Duodenal mucosa (tissue), 2 donors: ENCODE measurements at regions not wholly inside any gene's neighbourhood (a gene's known extent, or its start where the extent isn't known, plus 50 kb on each side); places are given as distances from the start of the nearest gene placed in this dataset.

Experiments
- H3K27ac ChIP-seq: one replicate; pipeline ENCODE4 v1.7.0; 2013; ENCODE audit warnings: low read depth, low read length
- H3K27me3 ChIP-seq, 2 donors: one replicate each; pipeline ENCODE4 v1.7.0; 2013; ENCODE audit warnings: low read length in 2 of 2, control low read depth in 1 of 2; ENCODE audit not compliant: insufficient read depth in 2 of 2, control insufficient read depth in 1 of 2
- H3K36me3 ChIP-seq, 2 donors: one replicate each; pipeline ENCODE4 v1.7.0; 2013; ENCODE audit warnings: low read length in 2 of 2, control low read depth in 1 of 2; ENCODE audit not compliant: insufficient read depth in 2 of 2, control insufficient read depth in 1 of 2
- H3K4me1 ChIP-seq, 2 donors: one replicate each; pipeline ENCODE4 v1.7.0; 2013; ENCODE audit warnings: low read length in 2 of 2, control low read depth in 1 of 2; ENCODE audit not compliant: insufficient read depth in 2 of 2, control insufficient read depth in 1 of 2
- H3K4me3 ChIP-seq, 2 donors: one replicate each; pipeline ENCODE4 v1.7.0; 2013; ENCODE audit warnings: low read length in 2 of 2, low read depth in 1 of 2
- H3K9ac ChIP-seq, 2 donors: one replicate each; pipeline ENCODE4 v1.7.0; 2013; ENCODE audit warnings: low read length in 2 of 2, low read depth in 1 of 2
- H3K9me3 ChIP-seq, 2 donors: one replicate each; pipeline ENCODE4 v1.7.0; 2013; ENCODE audit warnings: low read length in 2 of 2, control low read depth in 1 of 2; ENCODE audit not compliant: control insufficient read depth in 1 of 2

- H3K9ac ChIP-seq, result no peak overlapping the region
- H3K36me3 ChIP-seq, result no peaks in the 10 kb centered on the region
- H3K9me3 ChIP-seq, result no peaks in the 10 kb centered on the region
- no peak overlapping the region for H3K27ac ChIP-seq
- H3K4me1 ChIP-seq, result no peaks in the 10 kb centered on the region
- H3K27me3 ChIP-seq, result no peaks in the 10 kb centered on the region
- H3K4me3 ChIP-seq, result no peak overlapping the region
Measured at GRCh38 chr20:6680441-6680840, 87.0 kb upstream of the BMP2 start.

- Histone ChIP-seq H3K4me3 (no peak overlapping the region), H3K9me3 (no peaks in the 10 kb centered on the region), H3K27me3 (no peaks in the 10 kb centered on the region), H3K4me1 (no peaks in the 10 kb centered on the region), H3K9ac (no peak overlapping the region), H3K27ac (no peak overlapping the region), H3K36me3 (no peaks in the 10 kb centered on the region)
Measured at GRCh38 chr20:6679086-6679485, 88.4 kb upstream of the BMP2 start.

- Histone ChIP-seq H3K36me3 (no peaks in the 10 kb centered on the region), H3K4me1 (peaks cover 2 to 3% of the 10 kb centered on the region in 2 donors), H3K4me3 (no peak overlapping the region), H3K9ac (no peak overlapping the region), H3K27me3 (no peaks in the 10 kb centered on the region), H3K27ac (no peak overlapping the region), H3K9me3 (no peaks in the 10 kb centered on the region)
Measured at GRCh38 chr20:6678101-6678500, 89.4 kb upstream of the BMP2 start.

GRCh38 chr20:6674831-6675230 lies 92.7 kb upstream of the BMP2 start:
- H3K4me1 ChIP-seq, result peaks cover 13 to 14% of the 10 kb centered on the region in 2 donors
- H3K36me3 ChIP-seq, result no peaks in the 10 kb centered on the region
- no peaks in the 10 kb centered on the region for H3K9me3 ChIP-seq
- no peak overlapping the region for H3K27ac ChIP-seq
- no peak overlapping the region for H3K4me3 ChIP-seq
- H3K27me3 ChIP-seq, result no peaks in the 10 kb centered on the region
- H3K9ac ChIP-seq, result no peak overlapping the region

GRCh38 chr20:6673071-6673470 lies 94.4 kb upstream of the BMP2 start:
- Histone ChIP-seq H3K4me3 (no peak overlapping the region), H3K9ac (no peak overlapping the region), H3K27me3 (no peaks in the 10 kb centered on the region), H3K27ac (no peak overlapping the region), H3K4me1 (peaks cover 13 to 14% of the 10 kb centered on the region in 2 donors), H3K36me3 (no peaks in the 10 kb centered on the region), H3K9me3 (no peaks in the 10 kb centered on the region)

- Histone ChIP-seq H3K27ac (no peak overlapping the region), H3K27me3 (no peaks in the 10 kb centered on the region), H3K36me3 (no peaks in the 10 kb centered on the region), H3K4me3 (no peak overlapping the region), H3K4me1 (peaks cover 13 to 14% of the 10 kb centered on the region in 2 donors), H3K9me3 (no peaks in the 10 kb centered on the region), H3K9ac (no peak overlapping the region)
Measured at GRCh38 chr20:6671829-6672228, 95.7 kb upstream of the BMP2 start.

DNA sequence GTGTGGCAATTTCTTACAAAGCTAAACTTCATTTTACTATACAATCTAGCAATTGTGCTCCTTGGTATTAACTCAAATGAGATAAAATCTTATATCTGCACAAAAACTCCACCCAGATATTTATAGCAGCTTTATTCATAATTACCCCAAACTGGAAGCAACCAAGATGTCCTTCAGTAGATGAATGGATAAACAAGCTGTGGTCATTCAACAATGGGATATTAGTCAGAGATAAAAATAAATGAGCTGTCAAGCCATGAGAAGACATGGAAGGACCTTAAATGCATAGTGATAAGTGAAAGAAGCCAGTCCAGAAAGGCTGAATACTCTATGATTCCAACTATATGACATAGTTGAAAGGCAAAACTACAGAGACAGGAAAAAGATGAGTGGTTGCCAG lies 98.9 kb upstream of the BMP2 start:
- Histone ChIP-seq H3K4me1 (peaks cover 14 to 22% of the 10 kb centered on the region in 2 donors), H3K27me3 (no peaks in the 10 kb centered on the region), H3K9me3 (peaks cover 4 to 6% of the 10 kb centered on the region in 2 donors), H3K9ac (no peak overlapping the region), H3K27ac (no peak overlapping the region), H3K4me3 (no peak overlapping the region), H3K36me3 (no peaks in the 10 kb centered on the region)

GRCh38 chr20:6665621-6666355 lies 101.7 kb upstream of the BMP2 start:
- H3K9me3 ChIP-seq, result peaks cover 4 to 6% of the 10 kb centered on the region in 2 donors
- H3K36me3 ChIP-seq, result no peaks in the 10 kb centered on the region
- no peak overlapping the region for H3K4me3 ChIP-seq
- no peaks in the 10 kb centered on the region for H3K27me3 ChIP-seq
- no peak overlapping the region for H3K27ac ChIP-seq
- no peak overlapping the region for H3K9ac ChIP-seq
- peaks cover 11 to 18% of the 10 kb centered on the region in 2 donors for H3K4me1 ChIP-seq

GRCh38 chr20:6665161-6665560 lies 102.3 kb upstream of the BMP2 start:
- Histone ChIP-seq H3K4me3 (no peak overlapping the region), H3K4me1 (peaks cover 15 to 25% of the 10 kb centered on the region in 2 donors), H3K27ac (no peak overlapping the region)

GRCh38 chr20:6664574-6664973 lies 102.9 kb upstream of the BMP2 start:
- H3K4me3 ChIP-seq, result no peak overlapping the region
- H3K36me3 ChIP-seq, result no peaks in the 10 kb centered on the region
- no peaks in the 10 kb centered on the region for H3K27me3 ChIP-seq
- peaks cover 15 to 28% of the 10 kb centered on the region in 2 donors for H3K4me1 ChIP-seq
- no peak overlapping the region for H3K27ac ChIP-seq
- H3K9me3 ChIP-seq, result peaks cover 4 to 6% of the 10 kb centered on the region in 2 donors
- H3K9ac ChIP-seq, result no peak overlapping the region

More at GRCh38 chr20:6665161-6665560, 102.3 kb upstream of the BMP2 start:
- Histone ChIP-seq H3K9me3 (peaks cover 4 to 6% of the 10 kb centered on the region in 2 donors), H3K36me3 (no peaks in the 10 kb centered on the region), H3K27me3 (no peaks in the 10 kb centered on the region), H3K9ac (no peak overlapping the region)
